PC-3 (cell line): ENCODE measurements at regions not wholly inside any gene's neighbourhood (a gene's known extent, or its start where the extent isn't known, plus 50 kb on each side); places are given as distances from the start of the nearest gene placed in this dataset.

ENCODE experiments used
- CTCF ChIP-seq: fragments of 300-600 bp; sonication (generic); conservative IDR thresholded peaks from 2 replicates; pipeline ENCODE4 v1.5.1; 2017; ENCODE audit warnings: antibody characterized with exemption, low read depth, mild to moderate bottlenecking, low read length
- EZH2phosphoT487 ChIP-seq: fragments of 300-600 bp; sonication (generic); IDR thresholded peaks from 2 replicates; pipeline ENCODE4 v1.6.1; 2018; ENCODE audit warnings: mild to moderate bottlenecking, antibody characterized with exemption, low read length, borderline replicate concordance

DNA sequence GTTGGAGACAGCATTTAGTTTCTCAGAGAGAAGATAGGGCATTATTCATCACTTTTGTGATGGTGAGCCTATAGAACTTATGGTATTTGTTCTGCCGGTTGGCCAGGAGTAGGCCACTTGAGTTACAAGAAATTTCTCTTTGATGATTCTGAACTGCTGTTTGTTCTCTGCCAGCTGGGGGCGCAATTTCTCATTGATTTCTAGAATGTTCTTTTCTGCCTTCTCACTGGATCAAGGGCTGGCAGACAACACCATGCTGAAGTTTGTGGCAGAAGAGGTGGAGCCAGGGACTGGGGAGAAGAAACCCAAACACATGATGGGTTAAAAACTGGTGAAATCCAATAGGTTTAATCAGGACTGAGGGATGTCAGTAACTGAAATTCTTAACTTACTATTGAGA is 360.6 kb downstream of the FAM72C start:
- TF ChIP-seq CTCF (peak; percentile 28; the same call in 1 of the 2 replicates), EZH2phosphoT487 (no peak)
